CD14-positive monocyte (primary cell): ENCODE measurements at regions not wholly inside any gene's neighbourhood (a gene's known extent, or its start where the extent isn't known, plus 50 kb on each side); places are given as distances from the start of the nearest gene placed in this dataset.

Source experiments
- DNase-seq, 3 donors: peaks; one replicate each; pipeline ENCODE4 v3.0.0-alpha.2; 2011 to 2022
- H2AFZ ChIP-seq: 2 replicates; pipeline ENCODE4 v1.6.0; 2012; ENCODE audit warnings: mild to moderate bottlenecking, low read depth, low read length, inconsistent platforms; ENCODE audit not compliant: insufficient read depth, poor library complexity, severe bottlenecking
- H3K27ac ChIP-seq, 2 donors: 1 replicate in 1 of 2; 2 replicates in 1 of 2; pipeline ENCODE4 v1.5.1; 2012 to 2013; ENCODE audit warnings: low read length in 2 of 2, control low read depth in 1 of 2, inconsistent platforms in 1 of 2, low read depth in 1 of 2, mild to moderate bottlenecking in 1 of 2
- H3K27me3 ChIP-seq, 2 donors: one replicate each; pipeline versions ENCODE4 v1.6.0 to v1.6.1; 2011 to 2013; ENCODE audit warnings: low read length in 2 of 2; ENCODE audit not compliant: control insufficient read depth in 2 of 2, insufficient read depth in 2 of 2
- H3K36me3 ChIP-seq, 2 donors: replicated peaks in 1 of 2; 1 replicate in 1 of 2; 2 replicates in 1 of 2; pipeline versions ENCODE4 v1.5.1 to v1.6.1; 2012 to 2013; ENCODE audit warnings: low read length in 2 of 2, control low read depth in 1 of 2, inconsistent platforms in 1 of 2, mild to moderate bottlenecking in 1 of 2; ENCODE audit not compliant: insufficient read depth in 2 of 2, control insufficient read depth in 1 of 2
- H3K4me1 ChIP-seq, 2 donors: 1 replicate in 1 of 2; 2 replicates in 1 of 2; pipeline versions ENCODE4 v1.5.1 to v1.6.1; 2012 to 2013; ENCODE audit warnings: low read length in 2 of 2, control low read depth in 1 of 2, inconsistent platforms in 1 of 2, mild to moderate bottlenecking in 1 of 2, moderate library complexity in 1 of 2; ENCODE audit not compliant: insufficient read depth in 2 of 2, control insufficient read depth in 1 of 2
- H3K4me2 ChIP-seq: replicated peaks from 2 replicates; pipeline ENCODE3; 2012; ENCODE audit warnings: low read length, moderate library complexity, mild to moderate bottlenecking; ENCODE audit not compliant: poor library complexity, severe bottlenecking; ENCODE audit errors: extremely low read depth
- H3K4me3 ChIP-seq, 3 experiments: fragments of 200-600 bp in 1 of 3; sonication (generic) in 1 of 3; replicated peaks in 1 of 3; 1 replicate in 2 of 3; 2 replicates in 1 of 3; pipeline ENCODE4 v1.5.1; 2011 to 2013; ENCODE audit warnings: low read length in 3 of 3, mild to moderate bottlenecking in 3 of 3, control low read depth in 2 of 3, low read depth in 2 of 3, inconsistent platforms in 1 of 3, moderate library complexity in 1 of 3
- H3K79me2 ChIP-seq: 2 replicates; pipeline ENCODE4 v1.6.0; 2012; ENCODE audit warnings: mild to moderate bottlenecking, control low read depth, inconsistent platforms, low read length, moderate library complexity; ENCODE audit not compliant: insufficient read depth
- H3K9ac ChIP-seq: 2 replicates; pipeline ENCODE4 v1.6.0; 2017; ENCODE audit warnings: low read length, mild to moderate bottlenecking; ENCODE audit not compliant: insufficient read depth, poor library complexity, severe bottlenecking
- H3K9me3 ChIP-seq, 2 donors: replicated peaks in 1 of 2; 1 replicate in 1 of 2; 2 replicates in 1 of 2; pipeline versions ENCODE4 v1.5.1 to v1.6.1; 2012 to 2013; ENCODE audit warnings: low read length in 2 of 2, control low read depth in 1 of 2; ENCODE audit not compliant: control insufficient read depth in 1 of 2, insufficient read depth in 1 of 2
- H4K20me1 ChIP-seq: 2 replicates; pipeline ENCODE4 v1.6.0; 2012; ENCODE audit warnings: mild to moderate bottlenecking, low read length, control low read depth, moderate library complexity; ENCODE audit not compliant: insufficient read depth
- H3K27ac Mint-ChIP-seq, 7 donors: one replicate each; pipeline ENCODE4 v1.8.0; 2020; ENCODE audit warnings: mild to moderate bottlenecking in 7 of 7, mixed read lengths in 7 of 7, moderate library complexity in 6 of 7, inconsistent platforms in 2 of 7
- H3K27me3 Mint-ChIP-seq, 3 donors: one replicate each; pipeline ENCODE4 v1.8.0; 2021 to 2022; ENCODE audit warnings: low read depth in 3 of 3, mild to moderate bottlenecking in 3 of 3, mixed read lengths in 3 of 3, moderate library complexity in 3 of 3, inconsistent platforms in 1 of 3
- H3K36me3 Mint-ChIP-seq, 2 donors: one replicate each; pipeline ENCODE4 v1.8.0; 2020; ENCODE audit warnings: mixed read lengths in 2 of 2, inconsistent platforms in 1 of 2, mild to moderate bottlenecking in 1 of 2
- H3K4me1 Mint-ChIP-seq: one replicate; pipeline ENCODE4 v1.8.0; 2020; ENCODE audit warnings: mild to moderate bottlenecking, mixed read lengths
- H3K4me3 Mint-ChIP-seq, 2 donors: one replicate each; pipeline ENCODE4 v1.8.0; 2020; ENCODE audit warnings: mild to moderate bottlenecking in 2 of 2, mixed read lengths in 2 of 2, moderate library complexity in 1 of 2
- H3K9me3 Mint-ChIP-seq, 7 donors: one replicate each; pipeline ENCODE4 v1.8.0; 2020 to 2022; ENCODE audit warnings: mixed read lengths in 7 of 7, mild to moderate bottlenecking in 6 of 7, moderate library complexity in 6 of 7, inconsistent platforms in 2 of 7
- CTCF ChIP-seq: fragments of 200-600 bp; IDR thresholded peaks from one replicate; pipeline ENCODE4 v1.8.0; 2022; ENCODE audit warnings: antibody characterized with exemption, mild to moderate bottlenecking
- WGBS: methylation state at CpG from one replicate; pipeline ENCODE4 v1.1.5; 2013; ENCODE audit warnings: missing lambda C conversion rate; ENCODE audit not compliant: insufficient coverage; 5-methylcytosine and 5-hydroxymethylcytosine counted together
- intact Hi-C, 2 donors: fragments of 100-400 bp; cut with micrococcal nuclease; formaldehyde crosslinking; loops; one replicate each; pipeline versions ENCODE4 v1.15.0 to v1.15.1; 2023

- Histone ChIP-seq H3K27me3 (no peaks in the 10 kb centered on the region), H3K4me1 (no peaks in the 10 kb centered on the region), H3K27ac (no peak overlapping the region), H3K4me3 (no peak overlapping the region), H3K9ac (no peak overlapping the region), H3K36me3 (no peaks in the 10 kb centered on the region), H4K20me1 (no peaks in the 10 kb centered on the region), H3K9me3 (peaks cover 0 to 5% of the 10 kb centered on the region in 2 donors), H3K4me2 (no peak overlapping the region), H2AFZ (no peak overlapping the region), H3K79me2 (no peaks in the 10 kb centered on the region)
- Mint-ChIP-seq H3K4me3 (no peak overlapping the region), H3K27ac (no peak overlapping the region), H3K27me3 (peaks cover 0 to 2% (median 0%) of the 10 kb centered on the region in 3 donors), H3K36me3 (no peaks in the 10 kb centered on the region), H3K4me1 (no peaks in the 10 kb centered on the region), H3K9me3 (peaks cover 3 to 13% (median 9%) of the 10 kb centered on the region in 7 donors)
- intact Hi-C loops: no loop called here
- TF ChIP-seq CTCF: no peak
- 64% methylated on average over 2 of the region's 4 CpGs for WGBS
- no peak for DNase-seq
Observed at GRCh38 chr7:112571852-112572607, 91.2 kb downstream of the LSMEM1 start.

GRCh38 chr7:112572669-112573301 lies 92.0 kb downstream of the LSMEM1 start:
- no peak overlapping the region for H3K4me3 ChIP-seq
- no peaks in the 10 kb centered on the region for H3K4me1 ChIP-seq
- Mint-ChIP-seq H3K27me3 (peaks cover 0 to 2% (median 0%) of the 10 kb centered on the region in 3 donors), H3K4me1 (no peaks in the 10 kb centered on the region), H3K36me3 (no peaks in the 10 kb centered on the region), H3K4me3 (no peak overlapping the region), H3K27ac (no peak overlapping the region), H3K9me3 (peaks cover 3 to 13% (median 9%) of the 10 kb centered on the region in 7 donors)
- TF ChIP-seq CTCF: no peak
- no peaks in the 10 kb centered on the region for H3K79me2 ChIP-seq
- intact Hi-C loops: no loop called here
- no peak overlapping the region for H3K27ac ChIP-seq
- H3K4me2 ChIP-seq: no peak overlapping the region
- no peaks in the 10 kb centered on the region for H4K20me1 ChIP-seq
- H3K9ac ChIP-seq: no peak overlapping the region
- H2AFZ ChIP-seq: no peak overlapping the region
- H3K27me3 ChIP-seq: no peaks in the 10 kb centered on the region
- H3K9me3 ChIP-seq: peaks cover 0 to 5% of the 10 kb centered on the region in 2 donors
- WGBS: no CpG with 5 or more reads among the region's 1 CpG
- no peaks in the 10 kb centered on the region for H3K36me3 ChIP-seq
- no peak for DNase-seq
